GM12878 (cell line): ENCODE measurements at regions not wholly inside any gene's neighbourhood (a gene's known extent, or its start where the extent isn't known, plus 50 kb on each side); places are given as distances from the start of the nearest gene placed in this dataset.

Experiments used
- ATAC-seq: fragments of 200-7000 bp; cut with Tn5 transposase; 3 replicates; pipeline ENCODE4 v1.9.1; 2020; ENCODE audit warnings: mild to moderate bottlenecking, moderate library complexity
- BruUV-seq: library from RNA; stranded (reverse); fragments of 400-500 nt; replicated peaks from 2 replicates; lab custom pipeline; 2021; lab: Mats Ljungman, UMichigan
- CTCF ChIA-PET: fragments of 300-600 bp; sonication (Branson Sonifier 250); formaldehyde crosslinking; extraction: SDS; loops from one replicate; lab custom pipeline; 2021; ENCODE audit warnings: inconsistent platforms; lab: Yijun Ruan, JAX
- POLR2A ChIA-PET: fragments of 350-600 bp; formaldehyde crosslinking; extraction: SDS; loops from one replicate; lab custom pipeline; 2021; ENCODE audit warnings: inconsistent platforms; lab: Charles Lee
- RAD21 ChIA-PET: fragments of 300-600 bp; sonication (Branson Sonifier 250); formaldehyde crosslinking; loops from one replicate; lab custom pipeline; 2023; ENCODE audit warnings: antibody characterized with exemption; ENCODE audit not compliant: unreplicated experiment; lab: Charles Lee
- SMC1A ChIA-PET: fragments of 300-600 bp; sonication (Branson Sonifier 250); formaldehyde crosslinking; loops from one replicate; lab custom pipeline; 2023; ENCODE audit not compliant: unreplicated experiment, uncharacterized antibody; lab: Charles Lee
- DNase-seq: peaks from one replicate; pipeline ENCODE4 v3.0.0-alpha.2; 2011; ENCODE audit warnings: low read depth, low spot score
- FAIRE-seq: peaks from 3 replicates; lab custom pipeline; 2011; peaks lifted over from hg19 to GRCh38; lab: Jason Lieb, UNC
- H2AFZ ChIP-seq: 2 replicates; pipeline ENCODE4 v1.6.0; 2011; ENCODE audit warnings: low read depth, low read length, control low read depth; ENCODE audit not compliant: control insufficient read depth
- H3K27ac ChIP-seq: 2 replicates; pipeline ENCODE4 v1.5.1; 2011; ENCODE audit warnings: control low read depth; ENCODE audit not compliant: control insufficient read depth, insufficient read depth
- H3K27me3 ChIP-seq, 2 experiments: replicated peaks in 1 of 2; 2 replicates each; pipeline versions ENCODE4 v1.6.0 to v1.6.1; 2011; ENCODE audit warnings: low read length in 1 of 2; ENCODE audit not compliant: control insufficient read depth in 2 of 2, insufficient read depth in 2 of 2
- H3K36me3 ChIP-seq, 2 experiments: 2 replicates each; pipeline ENCODE4 v1.5.1; 2011; ENCODE audit warnings: low read length in 1 of 2; ENCODE audit not compliant: control insufficient read depth in 2 of 2, insufficient read depth in 2 of 2
- H3K4me1 ChIP-seq: 2 replicates; pipeline ENCODE4 v1.6.1; 2011; ENCODE audit warnings: mild to moderate bottlenecking, low read length, moderate library complexity, mixed read lengths; ENCODE audit not compliant: control insufficient read depth, insufficient read depth
- H3K4me2 ChIP-seq: 2 replicates; pipeline ENCODE4 v1.6.0; 2011; ENCODE audit warnings: control low read depth; ENCODE audit not compliant: control insufficient read depth, insufficient read depth
- H3K4me3 ChIP-seq: fragments of 200-600 bp; sonication (generic); 2 replicates; pipeline ENCODE4 v1.5.1; 2016
- H3K79me2 ChIP-seq: 2 replicates; pipeline ENCODE4 v1.6.0; 2011; ENCODE audit warnings: low read length; ENCODE audit not compliant: control insufficient read depth, insufficient read depth
- H3K9ac ChIP-seq: 2 replicates; pipeline ENCODE4 v1.8.0; 2011; ENCODE audit warnings: low read length, control low read depth, mixed read lengths; ENCODE audit not compliant: control insufficient read depth, insufficient read depth
- H3K9me3 ChIP-seq: replicated peaks from 3 replicates; pipeline ENCODE4 v1.5.1; 2011; ENCODE audit warnings: mild to moderate bottlenecking, low read length; ENCODE audit not compliant: control insufficient read depth, insufficient read depth
- H4K20me1 ChIP-seq: 2 replicates; pipeline ENCODE4 v1.6.0; 2011; ENCODE audit not compliant: control insufficient read depth, insufficient read depth
- ATF7 ChIP-seq: fragments of 450-650 bp; IDR thresholded peaks from 2 replicates; pipeline ENCODE4 v1.6.1; 2016; ENCODE audit warnings: low read depth, mild to moderate bottlenecking
- KAT2A ChIP-seq: conservative IDR thresholded peaks from 2 replicates; pipeline ENCODE4 v1.6.1; 2011; ENCODE audit warnings: low read depth, low read length; ENCODE audit not compliant: control insufficient read depth
- PRDM15 ChIP-seq: fragments of 450-650 bp; formaldehyde crosslinking; IDR thresholded peaks from 2 replicates; pipeline ENCODE4 v1.4.0; 2020; ENCODE audit warnings: mild to moderate bottlenecking, moderate library complexity
- WGBS: methylation state at CpG from one replicate; pipeline ENCODE4 v1.1.6; 2016; ENCODE audit warnings: low lambda C conversion rate; ENCODE audit not compliant: insufficient replicate concordance, insufficient coverage; ENCODE audit errors: missing lambda C conversion rate; 5-methylcytosine and 5-hydroxymethylcytosine counted together
- in situ Hi-C: fragments of 300-500 bp; cut with MboI; formaldehyde crosslinking; loops from 9 replicates; pipeline ENCODE4 v1.14.3; 2018; ENCODE audit warnings: mixed read lengths
- intact Hi-C: fragments of 100-400 bp; cut with micrococcal nuclease; formaldehyde crosslinking; loops from one replicate; pipeline ENCODE4 v1.14.2; 2022; ENCODE audit not compliant: unreplicated experiment

DNA sequence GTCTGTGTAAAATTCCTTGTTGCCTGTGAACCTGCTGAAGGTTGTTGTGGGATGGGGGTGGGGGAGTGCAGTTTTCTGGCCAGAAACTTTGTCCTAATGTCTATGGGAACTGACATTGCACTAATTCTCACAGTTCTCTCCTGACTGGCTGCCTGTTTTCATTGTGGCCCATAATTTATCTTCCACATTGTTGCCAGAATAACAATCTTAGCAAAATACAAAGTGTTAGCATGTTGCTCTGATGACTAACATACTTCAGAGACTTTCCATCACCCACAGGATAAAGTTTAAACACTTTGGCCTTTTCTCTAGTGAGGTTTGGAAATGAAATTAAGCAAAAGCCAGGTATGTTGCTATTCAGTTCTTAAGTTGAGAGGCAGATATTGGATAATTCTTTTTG is 81.4 kb upstream of the TBC1D5 start (continued):
- TF ChIP-seq PRDM15 (CRISPR knock-in tag), result no peak
- TF ChIP-seq KAT2A, result no peak

DNA sequence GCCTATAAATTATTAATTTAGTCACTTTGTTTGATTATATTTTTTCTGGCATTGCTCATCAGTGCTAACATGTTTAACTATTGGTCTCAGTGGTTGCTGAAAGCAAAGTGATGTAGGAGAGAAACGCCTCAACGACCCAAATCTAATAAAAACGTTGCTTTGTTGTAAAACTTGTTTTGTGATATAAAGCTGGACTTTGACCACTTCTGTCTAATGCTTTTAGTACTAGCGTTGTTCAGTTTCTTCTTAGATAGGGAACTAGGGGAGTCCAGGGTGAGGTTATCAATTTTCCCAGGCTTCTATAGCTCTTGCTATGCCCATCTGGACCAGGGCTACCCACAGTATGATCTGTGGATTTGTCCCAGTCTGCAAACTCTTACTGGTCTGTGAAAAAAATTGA is 80.6 kb upstream of the TBC1D5 start:
- 30% methylated on average over 4 of the region's 4 CpGs for WGBS
- ATAC-seq (no peak), DNase-seq (no peak), FAIRE-seq (no peak)
- no TSS peak for BruUV-seq
- no peaks in the 10 kb centered on the region; the same call in 2 of the 3 replicates for H3K9me3 ChIP-seq
- ChIA-PET CTCF (no interaction called here), RAD21 (no interaction called here), POLR2A (no interaction called here), SMC1A (no interaction called here)
- H3K36me3 ChIP-seq, result no peaks in the 10 kb centered on the region
- TF ChIP-seq ATF7, result no peak
- in situ Hi-C loops (no loop called here), intact Hi-C loops (no loop called here)
- H3K4me1 ChIP-seq, result no peaks in the 10 kb centered on the region
- H3K4me3 ChIP-seq, result no peak overlapping the region
- H3K9ac ChIP-seq, result no peak overlapping the region
- no peak overlapping the region for H3K27ac ChIP-seq
- no peak overlapping the region for H3K4me2 ChIP-seq
- no peaks in the 10 kb centered on the region; a peak in 1 of 4 replicates for H3K27me3 ChIP-seq
- no peak overlapping the region for H2AFZ ChIP-seq
- no peaks in the 10 kb centered on the region for H3K79me2 ChIP-seq
- H4K20me1 ChIP-seq, result no peaks in the 10 kb centered on the region
